ENCODE measurements at regions not wholly inside any gene's neighbourhood (a gene's known extent, or its start where the extent isn't known, plus 50 kb on each side); places are given as distances from the start of the nearest gene placed in this dataset.

DNA sequence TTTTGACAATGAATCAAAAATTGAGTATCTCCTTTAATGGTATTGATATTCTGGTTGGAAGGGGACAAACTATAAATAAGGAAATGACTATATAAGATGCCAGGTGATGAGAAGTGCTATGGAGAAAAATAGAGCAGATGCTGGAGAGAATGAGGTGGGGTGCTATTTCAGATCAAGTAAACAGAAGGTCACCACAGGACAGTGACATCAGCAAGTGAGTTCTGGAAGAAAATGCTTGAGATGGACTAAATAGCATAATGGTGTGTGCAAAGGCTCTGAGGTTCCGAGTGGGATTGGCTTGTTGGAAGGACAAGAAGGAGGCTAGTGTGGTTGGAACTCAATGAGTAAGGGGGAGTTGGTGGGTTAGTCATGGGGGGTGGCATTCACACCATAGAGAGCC is 157.5 kb upstream of the SGCD start:
- no peak for TF ChIP-seq POLR2AphosphoS5 (IDR thresholded peaks at IDR 0.05; ENCODE audit: low read depth, low read length)
- TF ChIP-seq, protein P1, sequence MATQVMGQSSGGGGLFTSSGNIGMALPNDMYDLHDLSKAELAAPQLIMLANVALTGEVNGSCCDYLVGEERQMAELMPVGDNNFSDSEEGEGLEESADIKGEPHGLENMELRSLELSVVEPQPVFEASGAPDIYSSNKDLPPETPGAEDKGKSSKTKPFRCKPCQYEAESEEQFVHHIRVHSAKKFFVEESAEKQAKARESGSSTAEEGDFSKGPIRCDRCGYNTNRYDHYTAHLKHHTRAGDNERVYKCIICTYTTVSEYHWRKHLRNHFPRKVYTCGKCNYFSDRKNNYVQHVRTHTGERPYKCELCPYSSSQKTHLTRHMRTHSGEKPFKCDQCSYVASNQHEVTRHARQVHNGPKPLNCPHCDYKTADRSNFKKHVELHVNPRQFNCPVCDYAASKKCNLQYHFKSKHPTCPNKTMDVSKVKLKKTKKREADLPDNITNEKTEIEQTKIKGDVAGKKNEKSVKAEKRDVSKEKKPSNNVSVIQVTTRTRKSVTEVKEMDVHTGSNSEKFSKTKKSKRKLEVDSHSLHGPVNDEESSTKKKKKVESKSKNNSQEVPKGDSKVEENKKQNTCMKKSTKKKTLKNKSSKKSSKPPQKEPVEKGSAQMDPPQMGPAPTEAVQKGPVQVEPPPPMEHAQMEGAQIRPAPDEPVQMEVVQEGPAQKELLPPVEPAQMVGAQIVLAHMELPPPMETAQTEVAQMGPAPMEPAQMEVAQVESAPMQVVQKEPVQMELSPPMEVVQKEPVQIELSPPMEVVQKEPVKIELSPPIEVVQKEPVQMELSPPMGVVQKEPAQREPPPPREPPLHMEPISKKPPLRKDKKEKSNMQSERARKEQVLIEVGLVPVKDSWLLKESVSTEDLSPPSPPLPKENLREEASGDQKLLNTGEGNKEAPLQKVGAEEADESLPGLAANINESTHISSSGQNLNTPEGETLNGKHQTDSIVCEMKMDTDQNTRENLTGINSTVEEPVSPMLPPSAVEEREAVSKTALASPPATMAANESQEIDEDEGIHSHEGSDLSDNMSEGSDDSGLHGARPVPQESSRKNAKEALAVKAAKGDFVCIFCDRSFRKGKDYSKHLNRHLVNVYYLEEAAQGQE (IDR thresholded peaks at IDR 0.05; ENCODE audit: insufficient read depth in 1 of 2, low read depth in 2 of 2, low read length in 2 of 2) = no peak
- no peak for TF ChIP-seq TAF1 (IDR thresholded peaks at IDR 0.05; ENCODE audit: borderline replicate concordance, insufficient read depth, low read length)
- TF ChIP-seq SIN3A (IDR thresholded peaks at IDR 0.05; ENCODE audit: borderline replicate concordance, insufficient read depth, low read length) = no peak
